Activated CD8-positive, alpha-beta memory T cell treated with anti-CD3 and anti-CD28 coated beads for 4 hours (primary cell): ENCODE measurements at regions not wholly inside any gene's neighbourhood (a gene's known extent, or its start where the extent isn't known, plus 50 kb on each side); places are given as distances from the start of the nearest gene placed in this dataset.

ENCODE experiments used
- DNase-seq, 2 donors: peaks; one replicate each; pipeline ENCODE4 v3.0.0-alpha.2; 2020; ENCODE audit warnings: low read depth in 2 of 2

DNA sequence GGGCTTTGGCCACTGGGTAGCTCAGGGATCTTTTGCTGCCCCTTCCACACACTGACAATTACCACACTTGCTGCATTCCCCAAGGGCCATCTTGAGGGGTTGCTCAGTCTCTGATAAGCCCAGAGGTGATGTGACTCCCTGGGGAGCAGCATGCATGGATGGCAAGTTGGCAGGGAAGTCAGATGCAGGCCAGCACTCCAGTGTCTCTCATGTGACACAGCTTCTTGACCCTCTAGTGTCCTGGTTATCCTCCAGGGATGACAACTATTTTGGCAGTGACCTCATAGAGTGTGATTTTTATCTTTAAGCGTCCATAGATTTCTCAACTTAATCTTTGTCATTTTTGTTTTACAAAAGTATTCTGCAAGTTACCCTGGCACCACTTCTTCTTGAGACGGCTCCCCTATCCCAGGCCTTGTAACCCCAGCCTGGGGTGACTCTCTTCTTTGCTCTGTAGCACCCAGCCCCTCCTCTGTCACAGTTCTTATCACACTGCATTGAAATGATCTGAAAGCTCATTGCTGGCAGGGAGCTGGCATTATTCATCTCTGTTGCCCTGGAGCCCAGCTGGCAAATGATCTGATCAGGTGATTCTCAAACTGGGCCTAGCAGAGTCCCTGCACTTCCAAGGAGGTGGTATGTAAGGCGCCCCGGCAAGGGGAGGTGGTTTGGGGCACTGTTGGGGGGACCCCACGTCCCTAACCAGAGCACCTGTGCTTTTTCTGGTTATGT is 72.6 kb downstream of the TENT5C start:
- DNase-seq, result no peak

DNA sequence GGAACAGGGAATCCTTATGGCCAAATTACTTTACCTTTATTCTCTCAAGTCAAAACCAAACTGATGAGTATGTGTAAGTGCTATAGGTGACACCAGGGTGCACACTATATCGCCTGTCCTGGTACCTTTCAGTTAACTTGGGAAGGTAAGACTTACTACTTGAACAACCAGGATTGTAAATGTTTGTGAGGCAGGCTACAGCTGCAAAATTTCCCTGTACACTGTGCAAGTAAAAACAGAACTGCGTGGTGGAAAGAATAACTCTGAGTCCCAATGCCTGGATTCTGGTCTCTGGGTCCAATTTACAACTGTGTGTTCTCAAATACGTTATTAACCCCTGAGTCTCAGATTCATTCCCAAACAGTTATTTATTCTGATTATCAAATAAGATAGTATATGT is 73.5 kb downstream of the TENT5C start:
- DNase-seq, result no peak

DNA sequence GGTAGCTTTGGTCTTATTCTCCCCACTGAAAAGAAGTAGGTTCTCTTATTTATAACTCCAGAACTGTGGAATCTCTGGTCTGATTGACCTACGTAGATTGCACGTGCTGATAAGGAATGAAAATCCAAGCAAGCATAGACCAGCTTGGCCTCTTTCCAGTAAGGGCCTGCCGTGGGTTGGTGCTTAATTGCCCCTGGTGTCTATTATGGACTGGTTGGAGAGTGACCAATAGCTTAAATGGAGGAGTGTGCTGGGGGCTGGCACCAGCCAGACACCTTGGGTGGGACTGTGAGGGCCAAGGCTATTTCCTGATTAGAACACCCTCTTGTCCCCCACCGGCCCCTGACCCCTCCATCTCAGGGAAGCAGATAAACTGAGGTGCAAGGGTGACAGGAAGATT is 74.0 kb downstream of the TENT5C start:
- DNase-seq, result no peak

DNA sequence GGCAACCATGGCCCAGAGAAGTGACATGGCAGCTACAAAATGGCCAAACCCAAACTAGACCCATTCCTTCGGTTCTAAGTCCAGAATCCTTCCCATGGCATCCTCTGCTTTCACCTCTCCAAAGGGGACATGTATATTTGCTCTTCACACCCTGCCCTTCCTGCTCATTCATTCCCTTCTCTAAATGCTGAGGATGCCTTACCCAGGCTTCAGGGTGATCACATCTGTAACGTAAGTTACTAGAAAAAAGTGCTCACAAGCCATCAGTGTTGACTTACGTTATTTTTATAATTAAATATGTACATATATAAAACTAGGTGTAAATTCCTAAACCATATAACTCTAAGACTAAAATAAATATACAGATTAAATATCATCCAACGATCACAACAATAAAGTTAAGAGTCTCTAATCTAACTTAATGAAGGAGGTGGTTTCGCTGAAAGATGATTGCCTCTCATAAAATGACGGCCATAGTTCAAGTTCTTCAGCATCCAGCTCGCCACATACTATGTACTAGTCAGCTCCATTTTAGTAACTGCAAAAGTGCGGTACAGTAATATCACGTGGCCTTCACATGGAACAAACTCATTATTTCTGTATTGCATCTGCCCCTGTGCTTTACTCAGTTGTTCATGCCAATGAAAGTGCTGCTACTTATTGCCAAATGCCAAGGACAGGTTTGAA is 74.6 kb downstream of the TENT5C start:
- no peak for DNase-seq

DNA sequence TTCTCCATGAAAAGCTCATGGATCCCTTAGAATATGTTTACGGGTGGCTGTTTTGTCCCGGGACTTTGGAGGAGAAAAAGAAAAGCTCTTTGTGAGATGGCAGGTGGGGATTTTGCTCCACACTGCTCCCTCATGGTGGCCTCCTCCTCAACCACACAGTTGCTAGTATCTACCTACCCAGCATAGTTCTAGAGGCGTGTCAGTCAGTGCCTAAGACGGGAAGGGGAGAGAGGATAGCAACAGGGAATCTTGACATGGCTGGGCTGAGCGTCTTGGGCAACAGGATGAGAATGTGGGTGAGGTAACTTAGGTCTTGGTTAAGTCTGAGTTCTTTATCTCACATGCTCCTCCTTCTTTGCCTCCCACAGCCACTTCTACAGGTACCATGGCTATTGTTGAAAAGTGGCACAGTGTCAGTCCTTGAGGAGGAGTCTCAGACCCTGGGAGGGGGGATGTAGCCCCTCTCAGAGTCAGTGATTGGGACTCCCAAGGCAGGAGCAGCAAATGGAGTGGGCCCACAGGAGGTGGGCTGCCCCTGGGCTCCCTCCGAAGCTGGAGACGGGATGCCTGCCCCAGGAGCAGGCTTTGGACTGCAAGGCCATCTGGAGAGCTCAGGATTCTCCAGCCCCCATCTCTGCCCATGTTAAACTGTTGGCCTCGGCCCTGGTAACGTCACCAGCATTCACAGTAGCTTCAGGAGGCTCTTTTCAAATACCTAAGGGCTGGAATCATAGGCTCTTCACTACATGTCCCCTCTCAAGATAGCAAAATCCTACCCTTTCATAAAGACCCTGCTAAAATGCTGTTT is 75.4 kb downstream of the TENT5C start:
- no peak for DNase-seq

DNA sequence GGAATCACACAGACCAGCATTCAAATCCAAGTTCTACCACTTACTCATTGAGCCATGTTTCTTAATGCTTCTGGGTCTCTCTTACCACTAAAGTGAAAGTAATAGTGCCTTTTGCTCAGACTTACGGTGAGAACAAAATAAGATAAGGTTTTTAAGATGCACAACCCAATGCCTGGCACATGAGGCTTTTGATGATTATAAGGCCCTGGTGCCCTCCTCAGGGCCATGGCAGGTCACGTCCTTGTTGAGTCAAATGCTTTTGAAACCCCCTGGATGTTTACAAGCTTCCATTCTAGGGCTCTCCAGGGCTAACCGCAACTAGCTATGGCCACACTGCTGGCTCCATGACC is 76.0 kb downstream of the TENT5C start:
- no peak for DNase-seq

DNA sequence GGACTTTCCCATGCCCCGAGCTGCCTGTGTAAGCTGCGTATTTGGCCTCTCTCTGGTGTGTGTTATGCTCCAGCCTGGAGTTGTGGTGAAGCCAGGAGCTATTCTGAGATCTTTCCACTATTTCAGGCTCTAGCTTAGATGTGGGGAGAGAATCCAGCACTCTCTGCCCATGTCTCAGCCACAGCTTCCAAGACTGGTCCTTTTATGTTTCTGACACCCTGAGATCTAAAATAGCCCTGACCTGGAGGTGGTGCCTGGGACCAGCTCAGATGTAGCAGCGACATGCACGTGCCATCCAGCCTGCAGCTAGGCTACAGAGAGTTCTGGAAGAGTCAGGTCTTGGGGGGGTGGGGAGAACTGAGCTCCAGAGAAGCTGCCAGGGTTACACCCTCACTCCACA is 76.5 kb downstream of the TENT5C start:
- DNase-seq, result no peak

DNA sequence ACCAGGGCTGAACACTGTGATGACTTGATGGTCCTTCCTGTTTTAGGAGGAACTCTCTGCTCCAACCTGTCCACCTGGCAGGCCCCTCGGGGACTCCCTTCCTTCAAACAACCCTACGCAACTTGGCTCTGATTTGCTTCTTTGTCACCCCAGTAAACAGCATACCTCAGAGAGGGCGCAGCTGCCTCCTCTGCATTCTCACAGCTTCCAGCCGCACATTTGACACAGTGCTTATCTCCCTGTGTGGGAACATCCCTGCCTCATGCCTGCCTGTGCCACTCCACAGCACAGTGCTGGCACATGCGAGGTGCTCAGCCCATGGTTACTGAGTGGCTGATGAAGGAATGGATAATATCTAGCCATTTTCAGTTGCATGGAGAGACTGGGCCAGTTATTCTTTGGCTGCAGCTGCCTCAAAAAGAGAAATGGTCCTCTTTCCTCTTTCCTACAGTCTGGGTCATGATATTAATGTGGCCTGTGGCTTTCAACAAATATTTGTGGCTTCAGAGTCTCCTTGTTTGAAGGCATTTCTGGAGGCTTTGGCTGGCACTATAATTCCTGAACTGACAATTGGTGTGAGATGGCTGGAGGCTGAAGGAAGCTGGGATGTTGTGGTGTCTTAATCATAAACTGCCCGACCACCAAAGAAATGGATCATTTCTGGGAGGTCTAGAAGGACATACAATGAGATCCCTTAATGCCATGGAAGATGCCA is 77.9 kb downstream of the TENT5C start:
- no peak for DNase-seq

DNA sequence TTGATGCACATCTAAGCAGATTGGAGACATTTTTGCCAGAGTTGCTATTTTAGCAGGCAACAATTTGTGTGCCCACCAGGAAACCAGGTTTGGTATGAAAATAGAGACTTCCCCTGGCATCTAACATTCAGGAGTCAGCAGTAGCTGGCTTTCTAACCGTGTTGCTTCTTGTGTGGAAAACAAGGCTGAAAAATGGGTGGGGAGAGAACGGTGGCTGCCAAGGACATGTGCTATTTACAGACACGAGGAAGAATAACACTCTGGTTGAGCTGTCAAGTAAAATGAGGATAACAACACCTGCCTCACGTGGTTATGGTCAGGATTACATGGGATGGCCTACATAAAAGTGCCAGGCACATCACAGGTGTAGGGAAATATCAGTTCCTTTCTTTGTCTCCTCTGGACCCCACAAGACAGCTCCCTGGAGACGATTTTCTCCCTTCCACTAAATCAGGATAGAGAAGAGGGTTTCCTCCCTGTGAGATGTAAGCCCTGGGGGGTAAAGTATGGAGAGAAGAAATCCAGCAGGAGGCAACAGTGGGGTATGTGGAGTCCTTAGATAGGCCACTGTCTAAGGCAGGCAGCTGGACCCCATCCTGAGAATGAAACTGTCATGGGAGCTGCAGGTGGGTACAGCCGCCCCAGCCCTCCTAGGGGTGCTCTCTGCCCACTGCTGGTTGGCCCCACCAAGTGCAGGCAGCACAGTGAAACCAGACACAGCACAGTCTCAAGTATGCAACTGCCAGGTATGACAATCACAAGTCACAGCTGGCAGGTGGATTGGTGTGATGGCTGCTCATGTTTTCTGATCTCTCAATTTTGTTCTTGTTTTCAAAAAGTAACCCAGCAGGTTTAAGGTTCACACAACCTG is 80.3 kb downstream of the TENT5C start:
- no peak for DNase-seq

DNA sequence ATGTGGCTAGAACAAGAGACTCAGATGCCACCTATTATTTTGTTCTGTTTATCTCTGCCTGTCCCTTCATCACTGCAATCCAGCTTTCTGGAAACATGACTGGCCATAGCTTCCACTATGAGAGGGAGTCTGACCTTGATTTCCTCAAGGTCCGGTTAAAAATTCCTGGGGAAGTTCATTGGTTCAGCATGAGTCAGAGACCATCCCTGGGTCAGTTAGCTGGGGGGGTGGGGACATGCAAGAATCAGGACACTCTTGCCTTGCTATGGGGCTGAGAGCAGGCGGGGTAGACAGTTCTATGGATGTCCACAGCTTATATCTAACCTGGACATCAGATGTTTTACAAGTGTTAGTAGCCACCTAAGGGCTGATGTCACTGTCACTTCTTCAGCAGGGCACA is 81.1 kb downstream of the TENT5C start:
- DNase-seq, result no peak

DNA sequence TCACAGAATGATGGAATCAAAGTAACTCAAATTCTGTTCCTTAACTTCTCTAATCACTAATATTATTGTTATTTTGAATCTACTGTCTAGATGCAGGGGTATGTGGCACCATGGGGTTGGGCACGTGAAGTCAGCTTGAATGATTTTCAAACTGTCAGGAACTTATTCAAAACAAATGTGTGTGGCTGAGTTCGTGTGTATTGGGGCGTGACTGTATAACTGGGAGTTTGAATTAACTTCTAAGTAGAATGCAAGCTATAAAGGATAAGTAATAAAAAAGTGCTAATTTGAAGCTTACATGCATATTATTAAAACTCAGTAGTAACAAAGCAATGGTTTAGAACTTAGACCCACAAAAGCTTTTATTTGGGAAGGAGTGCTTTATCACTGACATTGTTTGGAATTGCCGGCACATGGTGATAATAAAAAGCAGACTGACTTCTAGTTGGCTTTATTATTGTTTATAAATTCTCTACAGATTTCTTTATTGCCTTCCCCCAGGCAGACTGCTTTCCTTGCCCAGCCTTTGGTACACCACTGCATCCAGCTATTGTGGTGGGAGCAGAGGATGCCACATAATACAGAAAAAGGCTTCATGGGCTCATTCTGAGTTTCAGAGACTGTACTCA is 84.3 kb downstream of the TENT5C start:
- no peak for DNase-seq

DNA sequence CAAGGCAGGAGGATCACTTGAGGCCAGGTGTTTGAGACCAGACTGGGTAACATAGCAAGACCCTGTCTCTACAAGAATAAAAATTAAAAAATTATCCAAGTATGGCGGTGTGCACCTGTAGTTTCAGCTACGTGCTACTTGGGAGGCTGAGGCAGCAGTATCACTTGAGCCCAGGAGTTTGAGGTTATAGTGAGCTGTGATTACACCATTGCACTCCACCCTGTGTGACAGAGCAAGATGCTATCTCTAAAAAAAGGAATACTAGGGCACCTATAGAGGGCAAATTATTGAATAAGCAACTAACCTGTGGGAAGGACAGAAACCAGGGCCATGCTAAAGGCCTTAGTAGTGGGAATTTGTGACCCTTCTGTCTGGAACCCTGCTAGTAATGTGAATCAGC is 86.1 kb downstream of the TENT5C start:
- DNase-seq, result no peak

DNA sequence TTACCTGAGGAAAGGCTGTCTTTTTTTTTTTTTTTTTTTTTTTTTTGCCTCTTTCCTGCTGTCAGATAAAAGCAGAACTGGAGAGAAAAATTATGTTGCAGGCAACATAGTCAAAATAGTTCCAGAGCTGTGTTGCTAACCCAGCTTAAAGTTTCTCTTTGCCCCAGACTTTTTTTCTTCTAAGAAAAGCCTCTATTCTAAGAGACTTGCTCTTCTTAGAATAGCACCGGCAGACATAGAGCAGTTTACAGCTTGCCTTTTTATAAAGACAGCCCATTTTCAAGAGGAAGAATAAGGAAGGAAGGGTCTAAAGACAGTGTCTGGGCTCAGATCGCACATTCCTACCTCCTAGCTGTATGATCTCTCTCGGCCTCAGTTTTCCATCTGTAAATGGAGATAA is 88.7 kb downstream of the TENT5C start:
- DNase-seq, result no peak

DNA sequence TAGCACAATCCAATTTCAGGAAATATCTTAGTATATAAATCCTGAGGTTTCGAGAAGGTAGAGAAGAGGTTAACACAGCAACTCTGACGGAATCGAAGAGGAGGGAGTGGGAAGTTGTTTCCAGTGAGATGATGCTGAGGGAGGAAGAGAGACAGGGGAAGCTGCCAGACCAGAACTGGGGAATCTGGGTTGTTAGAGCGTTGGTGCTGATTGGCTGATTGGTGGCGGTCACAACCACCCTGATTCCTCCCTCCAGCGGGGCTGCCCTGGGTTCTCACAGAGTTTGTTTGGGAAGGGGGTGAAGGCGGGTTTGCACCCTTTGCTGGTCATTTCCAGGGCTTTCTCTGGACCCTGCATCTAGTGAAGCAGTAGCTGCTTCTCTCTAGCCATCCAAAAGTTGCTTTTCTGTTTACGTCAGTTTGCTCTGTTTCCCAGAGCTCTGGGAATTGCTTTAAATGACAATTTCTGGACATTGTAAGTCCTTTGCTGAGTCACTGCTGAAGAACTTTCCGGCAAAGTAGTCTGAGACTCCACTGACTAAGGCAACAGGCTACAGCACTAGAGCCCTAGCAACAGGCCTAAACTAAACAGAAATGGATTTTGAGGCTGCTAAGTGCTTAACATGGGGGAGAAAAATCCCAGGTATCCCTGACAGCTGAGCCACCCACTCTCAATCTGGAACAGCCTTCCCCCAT is 90.1 kb downstream of the TENT5C start:
- no peak for DNase-seq

DNA sequence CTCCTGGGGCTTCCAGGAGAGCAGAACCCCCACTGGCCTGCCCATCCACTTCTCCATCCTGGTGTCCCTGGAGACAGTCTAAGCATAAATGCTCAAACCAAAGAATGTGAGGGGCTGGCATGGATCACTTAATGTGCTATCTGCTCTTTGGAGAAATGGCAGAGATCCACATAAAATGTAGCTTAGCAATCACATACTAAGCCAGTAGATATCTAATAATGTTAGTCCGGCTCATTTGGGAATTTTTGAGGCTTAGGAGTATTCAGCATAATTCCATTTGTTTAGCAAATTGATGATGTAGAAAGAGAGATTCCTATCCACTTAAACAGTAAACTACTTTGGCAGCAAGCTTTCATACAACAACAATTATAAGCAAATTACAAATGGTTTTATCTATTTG is 90.7 kb downstream of the TENT5C start:
- no peak for DNase-seq

DNA sequence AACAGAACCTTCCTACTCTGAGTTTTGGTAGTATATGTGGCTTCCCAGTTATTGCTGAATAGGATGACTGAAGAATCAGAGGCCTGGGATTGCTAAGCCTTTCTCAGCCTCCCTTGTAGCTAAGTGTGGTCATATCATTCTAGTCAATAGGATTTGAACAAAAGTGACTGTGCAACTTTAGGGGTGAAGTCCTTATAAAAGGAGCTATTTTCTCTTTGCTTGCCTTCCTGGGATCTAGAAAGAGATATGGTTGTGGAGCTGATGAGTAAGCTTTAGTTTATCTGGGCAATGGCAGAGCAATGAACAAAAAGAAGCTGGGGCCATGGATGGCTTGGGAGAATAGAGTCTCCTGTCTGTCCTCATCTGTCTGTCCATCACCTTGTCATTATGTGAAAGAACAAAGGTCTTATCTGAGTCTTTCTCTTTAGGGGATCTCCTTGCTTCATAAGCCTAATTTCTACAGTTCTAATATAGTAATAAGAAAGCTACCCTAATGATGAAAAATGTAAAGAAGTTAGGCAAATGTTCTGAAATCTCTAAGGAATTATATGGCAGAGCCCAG is 91.5 kb downstream of the TENT5C start:
- DNase-seq, result no peak

DNA sequence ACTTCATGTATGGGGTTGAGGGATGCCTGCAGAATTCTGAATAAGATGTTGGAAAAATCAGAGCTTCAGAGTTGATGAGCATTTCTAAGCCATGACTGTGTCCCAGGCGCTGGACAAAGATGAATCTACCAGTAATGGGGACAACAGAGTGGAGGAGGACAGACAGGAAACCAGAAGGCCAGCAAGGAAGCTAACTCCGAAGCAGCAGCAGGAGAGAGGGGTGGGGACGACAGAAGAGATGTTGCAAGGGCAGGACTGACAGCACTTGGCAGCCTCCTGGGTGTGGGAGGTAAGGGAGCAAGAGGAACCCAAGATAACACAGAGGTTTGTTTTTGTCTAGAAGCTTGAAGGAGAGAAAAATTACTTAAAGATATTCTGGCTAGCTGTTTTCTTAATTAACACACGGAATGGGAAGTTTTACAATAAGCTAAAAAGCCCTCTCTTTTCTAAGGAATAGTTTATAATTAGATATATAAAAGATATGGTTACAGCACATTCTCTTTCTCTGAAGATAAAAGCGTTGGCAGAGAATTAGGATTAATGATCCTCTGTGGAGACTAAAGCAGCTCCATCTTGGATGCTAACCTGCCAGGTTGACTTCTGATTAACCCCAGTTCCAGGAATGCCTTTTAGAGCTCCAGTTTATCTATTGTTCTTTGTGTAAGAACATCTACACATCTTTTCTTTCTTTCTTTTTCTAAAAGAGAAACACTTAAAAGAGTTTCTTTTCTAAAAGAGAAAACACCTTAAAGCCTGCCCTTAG is 92.7 kb downstream of the TENT5C start:
- no peak for DNase-seq

DNA sequence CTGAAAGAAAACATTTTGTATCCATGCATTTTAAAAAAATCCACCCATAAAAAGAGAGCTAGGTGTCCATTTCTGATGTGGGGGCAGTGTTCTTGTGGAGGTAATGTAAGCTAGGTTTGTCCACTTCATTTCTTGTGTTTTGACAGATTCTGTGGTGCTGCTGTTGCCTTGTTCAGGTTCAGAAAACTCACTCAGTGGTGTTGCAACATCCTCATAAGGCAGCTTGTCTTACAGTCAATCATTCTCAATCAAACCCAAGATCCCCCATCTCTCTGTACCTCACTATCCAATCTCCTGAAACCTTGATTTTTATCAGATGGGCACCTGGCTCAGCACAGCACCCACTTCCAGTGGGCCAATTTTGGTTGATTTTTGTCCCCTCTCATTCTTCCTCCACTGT is 94.1 kb downstream of the TENT5C start:
- DNase-seq, result no peak

DNA sequence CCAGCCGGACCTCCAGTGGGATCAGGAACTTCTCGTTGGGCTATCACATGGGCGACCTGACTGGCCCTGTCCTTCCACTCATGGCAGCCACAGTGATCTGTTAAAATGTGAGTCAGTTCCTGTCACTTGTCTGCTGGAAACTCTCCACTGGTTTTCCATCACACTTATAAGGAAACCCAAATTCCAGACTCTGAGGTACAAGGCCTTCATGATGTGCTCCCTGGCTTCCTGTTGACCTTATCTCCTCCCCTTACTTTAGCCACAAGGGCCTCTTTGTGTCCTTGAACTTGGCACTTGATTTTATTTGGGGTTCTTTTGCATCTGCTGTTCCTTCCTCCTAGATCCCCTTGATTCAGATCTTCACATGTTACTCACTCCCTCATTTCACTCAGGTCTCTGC is 96.8 kb downstream of the TENT5C start:
- DNase-seq, result no peak
